GM06990 (cell line): ENCODE measurements at regions not wholly inside any gene's neighbourhood (a gene's known extent, or its start where the extent isn't known, plus 50 kb on each side); places are given as distances from the start of the nearest gene placed in this dataset.

Source experiments
- DNase-seq: peaks from one replicate; pipeline ENCODE4 v3.0.0-alpha.2; 2011; ENCODE audit not compliant: insufficient read length; ENCODE audit errors: extremely low read depth
- H3K27me3 ChIP-seq: replicated peaks from 2 replicates; pipeline ENCODE4 v1.6.0; 2011; ENCODE audit warnings: low read length; ENCODE audit not compliant: control insufficient read depth, insufficient read depth
- H3K36me3 ChIP-seq: 2 replicates; pipeline ENCODE4 v1.5.1; 2011; ENCODE audit warnings: low read length; ENCODE audit not compliant: control insufficient read depth, insufficient read depth
- H3K4me3 ChIP-seq: replicated peaks from 2 replicates; pipeline ENCODE4 v1.5.1; 2011; ENCODE audit warnings: low read depth, mild to moderate bottlenecking, control low read depth, low read length
- CTCF ChIP-seq: IDR thresholded peaks from 2 replicates; pipeline ENCODE4 v1.5.1; 2011; ENCODE audit warnings: low read length, control low read depth, mild to moderate bottlenecking, inconsistent platforms; ENCODE audit not compliant: insufficient read depth, poor library complexity, severe bottlenecking

GRCh38 chr1:184247671-184248070 is 139.2 kb upstream of the C1orf21 start:
- no peak overlapping the region for H3K4me3 ChIP-seq
- no peak for DNase-seq
- H3K27me3 ChIP-seq = no peaks in the 10 kb centered on the region
- H3K36me3 ChIP-seq = no peaks in the 10 kb centered on the region
- no peak for TF ChIP-seq CTCF

GRCh38 chr1:184253921-184254320 is 132.9 kb upstream of the C1orf21 start:
- no peaks in the 10 kb centered on the region for H3K27me3 ChIP-seq
- no peak overlapping the region for H3K4me3 ChIP-seq
- TF ChIP-seq CTCF = no peak
- no peaks in the 10 kb centered on the region for H3K36me3 ChIP-seq
- no peak for DNase-seq

- Histone ChIP-seq H3K4me3 (no peak overlapping the region), H3K27me3 (no peaks in the 10 kb centered on the region), H3K36me3 (no peaks in the 10 kb centered on the region)
- DNase-seq = no peak
- no peak for TF ChIP-seq CTCF
Observed at GRCh38 chr1:184254849-184255248, 132.0 kb upstream of the C1orf21 start.

GRCh38 chr1:184255560-184255959 is 131.3 kb upstream of the C1orf21 start:
- TF ChIP-seq CTCF = no peak
- Histone ChIP-seq H3K4me3 (no peak overlapping the region), H3K27me3 (no peaks in the 10 kb centered on the region), H3K36me3 (no peaks in the 10 kb centered on the region)
- no peak for DNase-seq

GRCh38 chr1:184257873-184258272 is 129.0 kb upstream of the C1orf21 start:
- Histone ChIP-seq H3K36me3 (no peaks in the 10 kb centered on the region), H3K4me3 (no peak overlapping the region), H3K27me3 (no peaks in the 10 kb centered on the region)
- no peak for TF ChIP-seq CTCF
- DNase-seq = no peak

- no peak overlapping the region for H3K4me3 ChIP-seq
- no peaks in the 10 kb centered on the region for H3K27me3 ChIP-seq
- no peak for TF ChIP-seq CTCF
- DNase-seq = no peak
- no peaks in the 10 kb centered on the region for H3K36me3 ChIP-seq
Observed at GRCh38 chr1:184258525-184258924, 128.3 kb upstream of the C1orf21 start.
